OCI-LY1 (cell line): ENCODE measurements at regions not wholly inside any gene's neighbourhood (a gene's known extent, or its start where the extent isn't known, plus 50 kb on each side); places are given as distances from the start of the nearest gene placed in this dataset.

Source experiments
- CTCF ChIP-seq: fragments of 200-600 bp; sonication (generic), shearing (Covaris generic); IDR thresholded peaks from 2 replicates; pipeline ENCODE4 v1.5.1; 2017; ENCODE audit warnings: mild to moderate bottlenecking, antibody characterized with exemption, low read length, moderate library complexity, mixed read lengths
- EZH2 ChIP-seq: fragments of 200-600 bp; sonication (generic), shearing (Covaris generic); IDR thresholded peaks from 2 replicates; pipeline ENCODE4 v1.8.0; 2017; ENCODE audit warnings: borderline replicate concordance, mixed run types, mild to moderate bottlenecking, antibody characterized with exemption, low read length, moderate library complexity, mixed read lengths

- TF ChIP-seq EZH2, result no peak
- no peak for TF ChIP-seq CTCF
Observed at GRCh38 chr7:41771717-41772116, 68.8 kb upstream of the INHBA start.
